NOMO-1 treated with dmso at 0.1 percent for 144 hours (cell line): ENCODE measurements at regions not wholly inside any gene's neighbourhood (a gene's known extent, or its start where the extent isn't known, plus 50 kb on each side); places are given as distances from the start of the nearest gene placed in this dataset.

Experiments
- DNase-seq: peaks from one replicate; lab custom pipeline; 2025; ENCODE audit not compliant: unreplicated experiment; lab: John Stamatoyannopoulos, UW

DNA sequence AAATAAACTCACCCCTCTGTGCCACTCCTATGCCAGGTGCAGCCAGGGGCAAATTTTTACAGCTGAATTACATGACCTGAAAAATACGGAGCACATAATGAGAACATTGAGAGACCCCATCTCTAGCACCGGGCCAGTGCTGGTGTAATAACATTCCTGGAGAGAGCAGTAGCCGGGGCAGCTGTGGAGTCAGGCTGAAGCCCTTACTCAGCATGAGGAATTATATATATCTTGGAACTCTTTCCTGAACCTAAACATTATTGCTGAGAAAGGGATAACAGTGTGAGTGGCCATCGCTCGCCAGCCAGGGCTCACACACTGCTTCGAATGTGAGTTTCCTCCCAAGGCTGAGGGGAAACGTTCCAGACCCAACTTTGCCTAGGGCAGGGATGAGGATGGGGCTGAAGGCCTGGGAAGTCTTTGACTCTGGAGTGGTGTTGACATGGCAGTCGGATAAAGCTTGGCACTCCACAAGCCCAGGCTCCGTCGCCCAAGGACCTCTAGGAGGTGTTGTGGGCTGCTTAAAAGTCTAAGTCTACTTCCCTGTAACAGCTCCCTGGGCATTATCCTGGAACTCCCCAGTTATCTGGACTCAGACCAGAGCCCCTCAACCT is 269.8 kb downstream of the CDC5L start:
- DNase-seq = no peak

DNA sequence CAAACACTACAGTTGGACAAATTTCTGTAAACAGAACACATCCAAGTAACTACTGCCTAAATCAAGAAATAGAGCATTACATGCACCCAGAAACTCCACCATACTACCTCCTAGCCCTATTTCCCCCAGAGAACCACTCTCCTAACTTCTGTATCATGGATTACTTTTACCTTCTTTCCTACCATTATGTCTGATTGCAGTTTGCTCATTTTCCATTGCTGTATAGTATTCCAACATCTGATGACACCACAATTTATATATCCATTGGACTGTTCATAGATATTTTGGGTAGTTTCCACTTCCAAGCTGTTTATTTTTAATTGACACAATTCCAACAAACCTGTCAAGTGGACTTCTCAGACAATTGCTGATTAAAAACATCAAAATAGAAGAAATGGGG is 271.1 kb downstream of the CDC5L start:
- no peak for DNase-seq

DNA sequence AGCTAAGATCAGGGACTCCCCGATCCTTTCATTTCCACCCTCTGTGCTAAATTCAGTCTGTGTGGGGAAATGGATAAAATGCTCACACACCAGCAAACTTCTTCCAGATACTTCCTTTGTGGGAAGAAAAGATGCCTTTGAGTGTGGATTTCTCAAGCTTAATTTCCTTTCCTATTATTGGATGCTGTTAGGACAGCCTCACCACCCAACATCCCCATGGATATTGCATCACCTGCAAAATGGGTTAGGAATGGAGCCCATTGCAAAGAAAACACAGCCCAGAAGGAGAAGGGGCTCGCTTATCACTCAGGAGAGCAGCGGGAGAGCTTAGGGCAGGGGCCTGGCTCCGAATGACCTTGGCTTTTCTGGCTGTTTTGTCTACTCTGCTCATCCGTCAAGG is 272.2 kb downstream of the CDC5L start:
- DNase-seq = no peak

DNA sequence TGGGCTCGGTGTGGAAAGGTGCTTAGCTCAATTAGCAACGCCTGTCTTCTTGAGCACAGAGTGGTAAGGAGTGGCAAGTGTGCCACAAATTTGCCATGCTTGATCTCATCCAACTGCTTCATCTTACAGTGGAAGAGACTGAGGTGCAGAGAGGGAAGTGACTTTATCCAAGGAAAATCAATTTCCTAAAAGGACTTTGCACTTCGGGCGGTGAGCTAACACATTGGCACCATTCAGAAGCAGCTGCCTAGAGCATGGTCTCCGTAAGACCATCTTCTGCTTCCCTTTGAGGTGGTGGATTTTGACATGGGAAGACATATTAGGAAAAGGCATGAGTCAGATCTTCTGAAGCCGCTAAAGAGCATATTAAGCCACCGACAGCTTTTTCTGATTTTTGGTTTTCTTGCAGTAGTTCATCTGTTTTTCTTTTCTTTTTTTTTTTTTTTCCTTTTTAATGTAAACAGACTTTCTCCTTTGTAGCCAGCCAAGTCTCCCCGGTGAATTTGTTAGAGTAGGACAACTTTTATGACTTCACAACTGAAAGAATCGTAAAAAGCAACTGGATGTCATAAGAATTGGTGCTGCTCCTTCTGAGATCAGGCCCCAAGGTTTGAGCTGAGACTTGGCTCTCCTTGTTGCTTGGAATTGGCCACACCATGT is 273.2 kb downstream of the CDC5L start:
- DNase-seq = no peak

DNA sequence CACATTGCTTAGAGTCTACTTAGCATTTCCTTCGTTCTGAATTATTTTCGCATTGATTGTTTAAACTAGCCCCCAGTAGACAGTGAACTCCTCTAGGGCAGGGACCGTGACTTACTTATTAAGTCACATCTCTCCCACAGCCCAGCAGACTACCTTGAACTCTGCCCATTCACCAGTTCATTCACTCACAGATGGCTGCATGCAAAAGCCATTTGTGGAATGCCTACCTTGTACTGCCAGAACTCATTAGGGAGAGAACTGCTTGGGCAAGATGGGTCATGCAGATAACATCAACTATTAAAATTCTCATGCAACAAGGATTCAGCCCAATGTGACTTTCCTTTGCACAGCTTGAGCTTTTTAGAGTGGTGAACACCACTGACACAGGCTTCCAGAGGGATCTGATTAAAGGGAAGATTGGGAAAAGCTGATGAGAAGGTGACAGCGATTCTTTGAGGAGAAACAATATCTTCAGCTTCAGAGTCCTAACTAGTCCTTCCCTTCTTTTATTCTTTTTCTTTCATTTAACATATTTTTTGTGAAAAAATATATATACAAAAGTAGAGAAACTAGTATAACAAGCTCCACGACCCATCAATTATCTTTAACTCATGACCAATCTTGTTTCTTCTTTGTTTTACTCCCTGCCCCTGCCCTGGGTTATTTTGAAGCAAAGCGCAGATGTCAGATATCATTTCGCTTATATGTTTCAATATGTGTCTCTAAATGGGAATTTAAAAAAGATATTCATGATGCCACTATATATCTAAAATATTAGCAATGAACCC is 273.9 kb downstream of the CDC5L start:
- DNase-seq = no peak

DNA sequence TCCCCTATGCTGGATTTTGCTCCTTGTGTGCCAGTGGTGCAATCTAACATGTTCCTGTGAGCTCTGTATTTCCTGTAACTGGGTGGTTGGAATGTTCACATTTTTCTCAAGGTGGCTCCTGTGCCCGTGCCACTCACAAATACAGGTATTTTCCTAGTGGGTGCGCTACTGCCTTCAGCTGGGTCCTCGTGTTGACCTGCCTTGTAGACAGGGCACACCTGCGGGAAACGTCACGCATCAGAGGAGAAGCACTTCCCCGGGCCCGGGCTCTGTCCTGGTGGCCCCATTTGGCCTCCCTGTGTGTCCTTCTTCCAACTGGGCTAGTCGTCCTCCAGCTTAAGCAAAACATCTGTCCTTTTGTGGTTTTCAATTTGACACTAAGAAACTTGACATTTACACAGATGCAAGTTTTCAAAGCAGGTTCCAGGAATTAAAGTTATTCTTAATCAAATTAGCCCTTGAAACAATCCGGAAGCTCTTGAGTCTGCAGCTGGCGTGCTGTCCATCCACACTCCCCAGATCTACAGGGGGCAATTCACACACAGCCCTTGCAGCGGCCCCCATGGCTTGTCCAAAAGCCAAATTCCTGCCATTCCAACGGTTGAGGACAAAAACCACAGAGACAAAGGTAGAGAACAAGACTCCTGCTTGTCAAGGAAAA is 275.1 kb downstream of the CDC5L start:
- no peak for DNase-seq

DNA sequence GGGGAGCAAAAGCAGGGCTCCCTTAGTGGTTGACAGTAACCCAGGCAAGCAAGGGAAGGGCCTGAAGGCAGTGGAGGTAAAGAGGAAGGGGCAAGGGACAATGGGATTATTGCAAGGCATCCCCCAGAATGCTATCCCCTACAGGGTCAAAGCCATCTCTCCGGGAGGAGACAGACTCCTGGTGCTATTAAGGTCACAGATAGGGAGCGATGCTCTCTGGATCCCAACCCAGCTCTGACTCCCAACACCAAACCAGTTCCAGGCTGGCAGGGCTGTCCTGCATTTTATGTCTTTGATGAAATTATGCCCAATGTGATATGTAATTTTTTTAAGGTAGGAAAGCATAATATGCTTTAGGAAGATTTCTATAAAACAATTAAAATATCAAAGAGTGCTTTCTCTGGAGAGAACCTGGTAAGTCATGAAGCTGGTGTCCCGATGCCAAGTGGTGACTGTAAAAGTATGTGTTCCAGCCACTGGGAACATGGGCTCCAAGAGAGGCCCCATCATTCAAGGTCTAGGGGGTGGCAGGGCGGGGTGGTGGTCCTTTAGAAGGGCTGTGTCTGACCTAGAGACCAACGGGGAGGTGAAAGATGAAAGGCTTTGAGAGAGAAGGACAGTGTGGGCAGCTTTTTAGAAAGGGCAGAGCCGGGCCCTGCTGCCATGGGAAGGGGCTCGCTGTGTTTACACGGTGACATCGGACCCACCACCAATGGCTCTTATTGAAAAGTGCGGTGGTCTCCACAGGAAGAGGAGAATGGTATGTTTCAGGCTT is 276.5 kb downstream of the CDC5L start:
- no peak for DNase-seq

DNA sequence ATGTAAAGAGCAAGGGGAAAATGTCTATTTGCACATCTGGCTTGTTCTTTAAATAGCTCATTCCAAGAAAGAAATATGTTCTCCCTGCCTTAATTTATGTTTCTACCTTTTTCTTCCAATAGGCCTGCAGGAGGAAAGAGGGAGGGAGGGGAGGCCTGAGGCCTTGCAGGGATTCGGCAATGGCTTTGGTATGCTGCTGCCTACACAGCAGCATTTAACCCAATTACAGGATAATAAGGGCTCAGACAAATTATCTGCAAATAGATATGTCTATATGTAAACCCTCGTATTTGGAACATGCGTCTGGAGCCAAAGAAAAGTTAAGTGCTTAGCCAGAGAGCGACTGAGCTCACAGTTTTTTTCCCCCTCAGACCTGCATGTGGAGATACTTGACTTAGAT is 277.2 kb downstream of the CDC5L start:
- no peak for DNase-seq

DNA sequence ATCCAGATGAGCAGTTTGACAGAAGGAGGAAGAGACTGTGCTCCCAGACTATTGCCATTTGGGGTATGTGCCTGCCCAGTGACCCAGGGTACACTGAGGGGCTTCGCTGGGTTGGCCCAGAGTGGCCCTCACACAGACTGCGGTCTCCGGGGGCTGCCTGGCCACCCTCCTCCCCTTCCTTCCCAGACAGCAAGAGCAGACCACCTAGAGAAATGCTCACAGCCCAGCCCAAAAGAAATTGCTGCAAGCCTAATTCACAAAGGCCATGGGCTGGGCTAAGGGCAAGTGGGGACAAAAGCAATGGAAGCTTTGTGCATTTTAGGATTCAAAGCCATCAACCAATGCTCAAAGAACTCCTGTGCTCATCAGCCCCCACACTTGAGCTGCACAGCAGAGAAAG is 277.6 kb downstream of the CDC5L start:
- DNase-seq = no peak

DNA sequence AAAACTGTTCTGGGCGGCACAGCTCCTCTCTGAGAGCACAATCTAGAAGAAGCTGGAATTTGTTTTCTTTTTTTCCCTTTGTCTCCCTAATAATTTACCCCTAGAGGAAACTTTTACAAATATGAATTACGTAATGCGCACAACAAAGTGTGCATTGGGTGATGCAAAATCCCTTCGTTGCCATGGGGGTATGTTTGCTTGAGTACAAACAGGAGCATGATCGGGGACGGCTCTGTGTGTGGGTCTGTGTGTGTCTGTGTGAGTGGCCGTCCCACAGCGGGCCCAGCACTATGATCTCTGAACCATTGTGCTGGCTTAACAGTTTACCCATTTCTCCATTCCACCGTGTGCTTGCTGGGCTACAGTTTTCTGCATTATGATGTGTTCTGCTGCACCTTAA is 278.2 kb downstream of the CDC5L start:
- DNase-seq = no peak

DNA sequence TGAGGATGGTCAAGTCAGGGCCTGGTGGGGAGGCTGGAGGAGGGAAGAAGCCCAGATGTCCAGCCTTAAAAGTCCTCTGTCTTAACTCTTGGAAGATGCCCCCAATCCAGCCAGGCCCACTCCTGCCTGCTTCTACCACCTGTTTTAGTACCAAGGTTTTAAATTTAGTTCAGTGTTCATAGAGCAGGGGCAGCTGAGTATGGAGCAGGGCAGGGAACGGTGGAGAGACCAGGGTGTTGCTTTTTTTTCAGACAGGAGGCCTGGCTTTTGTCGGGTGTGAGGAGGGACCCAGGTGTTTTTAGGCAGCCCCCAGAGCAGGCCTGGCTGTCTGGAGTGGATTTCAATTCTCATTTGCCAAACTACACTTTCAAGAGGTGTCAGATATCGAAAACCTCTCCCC is 278.8 kb downstream of the CDC5L start:
- DNase-seq = no peak

DNA sequence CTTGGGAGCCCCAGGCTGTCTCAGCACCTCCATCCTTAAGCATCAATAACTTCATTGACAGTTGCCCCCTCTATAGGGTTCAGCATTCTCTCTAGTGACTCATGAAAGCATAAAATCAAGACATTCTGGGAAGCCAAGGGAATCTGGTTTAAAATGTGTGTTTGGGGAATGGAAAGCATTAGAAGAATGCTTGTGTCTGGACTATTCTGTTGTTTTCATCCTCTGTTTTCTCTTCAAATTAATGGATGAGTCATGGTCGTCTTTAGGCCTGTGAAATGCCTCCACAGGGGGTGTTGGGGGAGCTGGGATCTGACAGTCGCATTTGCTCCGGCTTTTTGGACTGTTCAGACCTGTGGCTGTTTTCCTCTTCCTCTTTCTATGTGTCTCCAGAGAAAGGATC is 279.7 kb downstream of the CDC5L start:
- no peak for DNase-seq

DNA sequence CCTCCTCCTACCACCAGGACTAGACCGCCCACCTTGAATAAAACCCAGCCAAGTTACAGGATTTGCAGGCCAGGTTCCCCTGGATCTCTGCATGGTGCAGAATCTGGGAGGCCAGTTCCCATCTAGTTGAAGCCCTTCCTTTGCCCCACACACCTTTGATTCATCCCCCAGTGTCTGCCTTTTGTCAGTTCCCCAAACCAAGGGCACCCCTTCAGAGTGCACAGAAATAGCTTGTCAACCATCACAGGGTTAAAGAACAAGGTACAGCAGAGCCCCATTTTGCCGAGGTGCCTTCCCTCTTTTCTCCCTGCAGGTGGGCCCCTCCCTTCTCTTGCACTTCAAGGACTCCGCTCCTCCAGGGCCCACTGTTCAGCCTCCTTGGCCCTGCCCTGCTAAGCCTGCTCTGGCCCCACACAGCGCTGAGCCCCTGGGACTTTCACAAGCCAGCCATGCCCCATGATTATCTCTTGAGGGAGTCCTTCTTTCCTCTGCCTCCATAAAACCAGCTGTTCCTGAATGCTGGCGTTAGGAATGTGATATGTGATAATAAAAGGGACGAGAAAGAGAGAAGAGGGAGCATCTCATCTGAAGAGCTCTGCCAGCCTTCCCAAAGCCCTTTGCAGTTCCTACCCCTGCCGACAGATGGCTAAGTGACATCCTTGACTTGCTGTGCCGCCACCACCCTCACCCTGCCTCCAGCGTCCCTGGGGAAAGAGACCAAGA is 280.3 kb downstream of the CDC5L start:
- DNase-seq = no peak

DNA sequence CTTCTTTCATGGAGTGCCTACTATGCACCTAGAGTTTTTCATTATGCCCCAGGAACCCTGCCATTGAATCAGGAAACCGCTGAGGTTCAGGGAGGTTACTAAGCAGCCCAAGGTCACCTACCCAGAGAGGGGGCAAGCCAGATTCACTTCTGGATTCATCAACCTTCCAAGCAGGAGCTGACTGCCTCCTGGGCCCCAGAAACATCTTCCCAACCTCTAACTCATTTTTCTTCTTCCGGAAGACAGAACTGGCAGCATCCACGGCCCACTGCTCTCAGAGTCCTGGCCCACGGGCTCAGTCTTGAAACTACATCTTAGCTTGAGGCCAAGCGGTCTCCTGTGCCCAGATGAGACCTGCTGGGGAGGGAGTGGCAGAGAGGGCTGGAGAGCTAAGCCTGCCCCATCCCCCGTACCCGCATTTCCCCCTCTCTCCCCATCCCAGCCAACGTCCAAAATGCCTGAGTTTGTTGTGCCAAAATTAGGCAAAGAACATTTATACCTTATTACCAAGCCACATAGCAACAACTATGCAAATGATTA is 281.0 kb downstream of the CDC5L start:
- no peak for DNase-seq

DNA sequence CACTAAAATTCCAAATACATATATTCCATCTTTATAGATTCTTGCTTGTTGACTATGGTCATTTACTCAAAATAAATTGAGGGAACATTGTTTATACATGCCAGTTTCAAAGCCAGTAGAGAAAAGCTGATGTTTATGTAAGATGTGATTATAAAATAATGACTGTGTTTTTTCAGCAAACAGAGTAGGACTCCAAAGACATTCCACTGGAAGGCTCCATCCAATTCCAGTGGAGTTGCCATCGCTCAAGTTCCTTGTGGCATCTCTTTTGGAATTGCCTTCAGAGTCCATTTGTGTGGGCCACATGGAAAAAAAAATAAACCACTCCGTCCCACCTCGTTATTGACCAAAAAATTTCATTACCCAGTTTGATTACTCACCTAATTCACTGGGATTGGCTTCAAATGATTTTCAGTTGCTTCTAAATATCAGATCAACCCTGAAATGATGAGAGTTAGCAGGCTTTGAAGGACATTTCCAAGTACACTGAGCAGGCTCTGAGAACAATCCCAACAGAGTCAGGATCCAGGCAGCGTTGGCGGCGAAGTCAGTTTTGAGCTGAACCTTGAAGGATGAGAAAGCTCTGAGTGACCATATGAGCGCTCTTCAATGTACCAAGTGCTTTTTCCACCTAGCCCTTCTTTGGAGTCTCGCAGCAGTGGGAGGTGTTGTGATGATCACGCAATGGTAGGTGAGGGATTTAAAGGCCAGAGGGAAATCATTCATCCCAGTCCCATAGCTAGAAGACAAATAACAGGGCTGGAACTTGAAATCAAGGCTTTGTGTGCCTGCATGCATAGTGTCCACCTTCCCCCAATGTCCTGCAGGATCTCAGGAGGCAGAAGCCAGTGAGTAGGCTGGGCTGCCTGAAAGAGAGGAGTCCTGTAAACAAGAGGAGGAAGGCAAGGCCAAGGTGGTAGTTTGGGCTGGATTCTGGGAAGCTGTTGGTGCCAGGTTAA is 281.7 kb downstream of the CDC5L start:
- DNase-seq = no peak

DNA sequence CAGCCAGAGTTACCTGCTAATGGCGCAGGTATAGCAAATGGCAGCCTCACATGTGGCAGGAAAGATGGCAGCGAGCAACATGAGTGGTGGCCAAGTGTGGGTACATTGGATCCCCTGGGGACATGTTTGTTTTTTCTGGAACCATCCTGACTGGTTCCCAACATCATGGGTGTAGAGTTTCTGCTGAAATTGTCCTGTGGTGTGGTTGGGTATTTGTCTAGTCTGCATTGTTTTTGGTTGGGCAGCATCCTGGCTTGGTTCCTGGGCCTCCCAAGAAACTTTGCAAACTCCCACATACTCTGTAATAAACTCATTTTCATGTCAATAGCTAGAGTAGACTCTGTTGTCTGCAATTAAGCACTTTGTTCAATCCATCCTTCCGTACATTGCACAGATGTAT is 282.6 kb downstream of the CDC5L start:
- DNase-seq = no peak

DNA sequence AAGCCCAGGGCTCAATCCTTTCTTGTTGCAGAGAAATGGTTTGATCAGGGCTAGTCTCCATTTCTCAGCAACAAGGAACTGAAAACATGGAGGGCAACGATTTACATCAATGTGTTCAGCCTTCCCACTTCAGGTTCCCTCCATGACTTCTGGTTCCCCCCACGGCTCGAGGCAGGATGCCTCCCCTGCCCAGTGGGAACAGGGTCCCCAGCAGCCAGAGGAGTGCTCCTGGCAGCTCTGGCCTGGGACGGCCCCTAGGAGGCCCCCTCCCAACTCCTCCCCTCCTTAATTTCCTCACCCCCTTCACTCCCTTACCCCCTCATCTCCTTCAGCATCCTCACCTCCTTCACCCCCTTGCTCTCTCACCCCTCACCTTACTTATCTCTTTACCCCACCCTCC is 283.8 kb downstream of the CDC5L start:
- DNase-seq = no peak

DNA sequence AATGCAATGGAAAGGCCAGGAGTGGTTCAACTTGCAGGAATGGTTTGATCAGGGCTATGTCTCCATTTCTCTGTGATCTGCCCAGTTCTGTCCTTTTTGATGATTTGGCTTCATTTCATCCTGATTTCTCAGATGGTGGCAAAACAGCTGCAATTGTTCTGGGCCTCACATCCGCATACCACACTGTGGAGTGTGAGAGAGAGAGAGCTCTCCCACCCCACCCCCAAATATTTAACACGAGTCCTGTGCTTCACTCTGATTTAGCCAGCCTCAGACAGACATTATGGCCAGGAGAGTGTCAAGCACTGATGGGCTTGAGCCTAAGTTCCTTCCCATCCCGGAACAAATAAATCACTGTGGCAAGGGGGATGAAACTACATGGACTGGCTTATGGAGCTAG is 284.6 kb downstream of the CDC5L start:
- DNase-seq = no peak

DNA sequence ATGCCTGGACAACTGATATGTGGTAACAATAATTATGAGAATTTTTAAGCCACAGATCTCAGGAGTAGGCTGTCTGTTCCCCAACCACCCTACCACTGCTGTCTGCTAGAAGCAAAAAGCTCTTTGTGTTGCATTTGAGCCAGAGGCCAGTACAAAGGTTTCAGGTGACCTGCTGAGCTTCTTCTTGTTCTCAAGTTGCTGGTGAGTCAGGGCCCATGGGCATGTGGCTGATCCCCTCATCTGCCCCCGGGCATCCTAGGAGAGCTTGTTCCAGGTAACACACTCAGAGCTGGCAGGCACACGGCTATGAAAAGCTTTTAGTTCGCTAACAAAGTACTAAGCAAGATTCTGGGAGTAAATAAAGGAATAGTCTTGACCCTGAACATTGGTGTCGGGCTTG is 285.3 kb downstream of the CDC5L start:
- no peak for DNase-seq
